PC-9 (cell line): ENCODE measurements at regions not wholly inside any gene's neighbourhood (a gene's known extent, or its start where the extent isn't known, plus 50 kb on each side); places are given as distances from the start of the nearest gene placed in this dataset.

ENCODE experiments used
- BruUV-seq: library from RNA; stranded (reverse); fragments of 400-500 nt; replicated peaks from 2 replicates; lab custom pipeline; 2021; lab: Mats Ljungman, UMichigan
- CTCF ChIA-PET: fragments of 300-600 bp; sonication (Branson Sonifier 250); formaldehyde crosslinking; loops from one replicate; lab custom pipeline; 2022; ENCODE audit warnings: antibody characterized with exemption; lab: Charles Lee
- POLR2A ChIA-PET: fragments of 300-600 bp; sonication (Branson Sonifier 250); formaldehyde crosslinking; loops from one replicate; lab custom pipeline; 2022; ENCODE audit warnings: antibody characterized with exemption; ENCODE audit not compliant: unreplicated experiment; lab: Charles Lee
- DNase-seq, 2 experiments: peaks; one replicate each; pipeline versions ENCODE4 v3.0.0 to v3.0.0-alpha.2; 2015 to 2022; ENCODE audit warnings: mixed read lengths in 1 of 2
- H2AFZ ChIP-seq: fragments of 200-600 bp; sonication (generic); 2 replicates; pipeline ENCODE4 v1.8.1; 2017; ENCODE audit warnings: antibody characterized with exemption
- H3F3A ChIP-seq: fragments of 200-600 bp; sonication (generic); 2 replicates; pipeline ENCODE4 v1.8.1; 2017; ENCODE audit warnings: antibody characterized with exemption, mild to moderate bottlenecking, low read depth; ENCODE audit not compliant: insufficient read depth
- H3K27ac ChIP-seq: fragments of 200-600 bp; sonication (generic); 2 replicates; pipeline ENCODE4 v1.6.1; 2016; ENCODE audit warnings: mixed run types
- H3K27me3 ChIP-seq: fragments of 200-600 bp; sonication (generic); 2 replicates; pipeline ENCODE4 v1.6.1; 2016; ENCODE audit warnings: low read depth, mixed run types; ENCODE audit not compliant: insufficient read depth
- H3K36me3 ChIP-seq: fragments of 200-600 bp; sonication (generic); 2 replicates; pipeline ENCODE4 v1.6.1; 2016; ENCODE audit warnings: low read depth, mixed run types
- H3K4me1 ChIP-seq: fragments of 200-600 bp; sonication (generic); replicated peaks from 2 replicates; pipeline ENCODE4 v1.6.1; 2016; ENCODE audit warnings: mixed run types; ENCODE audit not compliant: insufficient read depth
- H3K4me2 ChIP-seq: fragments of 200-600 bp; sonication (generic); 2 replicates; pipeline ENCODE4 v1.6.1; 2017; ENCODE audit warnings: mixed run types
- H3K4me3 ChIP-seq: fragments of 200-600 bp; sonication (generic); 2 replicates; pipeline ENCODE4 v1.6.1; 2016; ENCODE audit warnings: mixed run types
- H3K79me2 ChIP-seq: fragments of 200-600 bp; sonication (generic); 2 replicates; pipeline ENCODE4 v1.6.1; 2017; ENCODE audit warnings: low read depth, mixed run types
- H3K9me2 ChIP-seq: fragments of 200-600 bp; sonication (generic); 2 replicates; pipeline ENCODE4 v1.8.1; 2017; ENCODE audit warnings: mild to moderate bottlenecking; ENCODE audit not compliant: insufficient read depth
- H3K9me3 ChIP-seq: fragments of 200-600 bp; sonication (generic); 2 replicates; pipeline ENCODE4 v1.8.1; 2016; ENCODE audit warnings: low read depth; ENCODE audit not compliant: insufficient read depth
- H4K20me1 ChIP-seq: fragments of 200-600 bp; sonication (generic); 2 replicates; pipeline ENCODE4 v1.8.1; 2017; ENCODE audit not compliant: insufficient read depth
- CTCF ChIP-seq: fragments of 200-600 bp; sonication (generic); conservative IDR thresholded peaks from 2 replicates; pipeline ENCODE4 v1.6.1; 2017; ENCODE audit warnings: mixed run types, antibody characterized with exemption, mild to moderate bottlenecking, moderate library complexity
- EZH2 ChIP-seq: fragments of 200-600 bp; sonication (generic); IDR thresholded peaks from 2 replicates; pipeline ENCODE4 v1.8.0; 2017; ENCODE audit warnings: antibody characterized with exemption, low read depth
- intact Hi-C: fragments of 100-400 bp; cut with micrococcal nuclease; formaldehyde crosslinking; loops from one replicate; pipeline ENCODE4 v1.10.0; 2022; ENCODE audit not compliant: unreplicated experiment

GRCh38 chr17:74076446-74076845 lies 127.0 kb upstream of the RPL38 start:
- Histone ChIP-seq H3K4me1 (no peaks in the 10 kb centered on the region), H2AFZ (no peak overlapping the region), H3K9me2 (no peaks in the 10 kb centered on the region), H3K27ac (no peak overlapping the region), H3K4me2 (no peak overlapping the region), H3K27me3 (peaks cover 62% of the 10 kb centered on the region), H3K4me3 (no peak overlapping the region), H3K9me3 (no peaks in the 10 kb centered on the region), H3F3A (no peaks in the 10 kb centered on the region), H3K79me2 (no peaks in the 10 kb centered on the region), H4K20me1 (no peaks in the 10 kb centered on the region), H3K36me3 (no peaks in the 10 kb centered on the region)
- POLR2A ChIA-PET = no interaction called here
- DNase-seq = no peak
- TF ChIP-seq EZH2 (no peak), CTCF (no peak)
- intact Hi-C loops = no loop called here
- CTCF ChIA-PET = no interaction called here
- no TSS peak for BruUV-seq

GRCh38 chr17:74077231-74077630 lies 126.2 kb upstream of the RPL38 start:
- no peaks in the 10 kb centered on the region for H3K79me2 ChIP-seq
- no peaks in the 10 kb centered on the region for H3F3A ChIP-seq
- no peaks in the 10 kb centered on the region for H3K36me3 ChIP-seq
- H3K4me2 ChIP-seq = no peak overlapping the region
- H3K9me2 ChIP-seq = no peaks in the 10 kb centered on the region
- CTCF ChIA-PET = no interaction called here
- no peaks in the 10 kb centered on the region for H4K20me1 ChIP-seq
- no peak overlapping the region for H2AFZ ChIP-seq
- TF ChIP-seq CTCF = no peak
- no peak for TF ChIP-seq EZH2
- DNase-seq = no peak
- POLR2A ChIA-PET = no interaction called here
- no peak overlapping the region for H3K27ac ChIP-seq
- intact Hi-C loops = no loop called here
- H3K27me3 ChIP-seq = peaks cover 66% of the 10 kb centered on the region
- H3K4me1 ChIP-seq = no peaks in the 10 kb centered on the region
- no peaks in the 10 kb centered on the region for H3K9me3 ChIP-seq
- H3K4me3 ChIP-seq = no peak overlapping the region
- BruUV-seq = no TSS peak

DNA sequence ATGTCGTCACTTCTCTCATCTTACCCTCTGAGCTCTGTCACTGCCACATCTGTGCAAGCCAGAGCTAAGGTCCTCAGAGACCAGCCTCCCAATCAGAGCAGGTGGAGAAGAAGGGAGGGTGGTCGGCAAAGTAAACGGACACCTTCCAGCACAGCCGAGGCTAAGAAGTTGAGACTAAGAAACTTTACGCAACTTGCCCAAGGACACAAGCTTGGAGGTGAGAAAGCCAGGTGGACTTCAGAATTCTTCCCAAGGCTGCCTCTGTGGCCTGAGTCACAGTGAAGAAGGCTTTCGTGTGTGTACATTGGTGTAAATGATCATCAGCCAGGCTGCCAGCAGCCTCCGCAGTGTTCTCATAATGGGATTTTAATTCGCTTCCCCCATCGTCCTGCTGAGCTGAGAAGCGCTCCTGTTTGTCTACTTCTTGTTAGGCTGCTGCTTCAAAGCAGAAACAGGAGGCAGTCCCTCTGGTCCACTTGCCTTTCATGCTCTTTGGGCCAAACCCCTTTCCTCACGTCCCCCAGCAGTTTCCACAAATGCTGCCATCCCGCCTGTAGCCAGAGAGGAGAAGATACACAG lies 125.0 kb upstream of the RPL38 start:
- intact Hi-C loops = no loop called here
- no peak for TF ChIP-seq EZH2
- no peak for TF ChIP-seq CTCF
- no peaks in the 10 kb centered on the region for H3K79me2 ChIP-seq
- ChIA-PET CTCF (no interaction called here), POLR2A (no interaction called here)
- no peaks in the 10 kb centered on the region for H3K9me3 ChIP-seq
- DNase-seq = no peak
- H3K36me3 ChIP-seq = no peaks in the 10 kb centered on the region
- H4K20me1 ChIP-seq = no peaks in the 10 kb centered on the region
- no peak overlapping the region for H2AFZ ChIP-seq
- no peak overlapping the region for H3K4me2 ChIP-seq
- no peaks in the 10 kb centered on the region for H3F3A ChIP-seq
- no peaks in the 10 kb centered on the region for H3K4me1 ChIP-seq
- no peak overlapping the region for H3K27ac ChIP-seq
- H3K27me3 ChIP-seq = peaks cover 69% of the 10 kb centered on the region
- H3K9me2 ChIP-seq = no peaks in the 10 kb centered on the region
- no peak overlapping the region for H3K4me3 ChIP-seq
- no TSS peak for BruUV-seq
